OCI-LY1 (cell line): ENCODE measurements at regions not wholly inside any gene's neighbourhood (a gene's known extent, or its start where the extent isn't known, plus 50 kb on each side); places are given as distances from the start of the nearest gene placed in this dataset.

Experiments
- CTCF ChIP-seq: fragments of 200-600 bp; sonication (generic), shearing (Covaris generic); IDR thresholded peaks from 2 replicates; pipeline ENCODE4 v1.5.1; 2017; ENCODE audit warnings: mild to moderate bottlenecking, antibody characterized with exemption, low read length, moderate library complexity, mixed read lengths
- EZH2 ChIP-seq: fragments of 200-600 bp; sonication (generic), shearing (Covaris generic); IDR thresholded peaks from 2 replicates; pipeline ENCODE4 v1.8.0; 2017; ENCODE audit warnings: borderline replicate concordance, mixed run types, mild to moderate bottlenecking, antibody characterized with exemption, low read length, moderate library complexity, mixed read lengths

GRCh38 chr21:25515484-25516405 lies 91.5 kb downstream of the MRPL39 start:
- TF ChIP-seq CTCF (no peak), EZH2 (no peak)
